K562 (cell line): ENCODE measurements at regions not wholly inside any gene's neighbourhood (a gene's known extent, or its start where the extent isn't known, plus 50 kb on each side); places are given as distances from the start of the nearest gene placed in this dataset.

Experiments
- ATAC-seq: fragments of 200-7000 bp; cut with Tn5 transposase; 3 replicates; pipeline ENCODE4 v1.9.1; 2020; ENCODE audit warnings: moderate library complexity
- BruUV-seq: library from RNA; stranded (reverse); fragments of 400-500 nt; replicated peaks from 2 replicates; lab custom pipeline; 2021; lab: Mats Ljungman, UMichigan
- CTCF ChIA-PET: fragments of 300-600 bp; formaldehyde crosslinking; extraction: SDS; loops from one replicate; lab custom pipeline; 2021; ENCODE audit warnings: low intra/inter-chr PET ratio; lab: Yijun Ruan, JAX
- POLR2A ChIA-PET: fragments of 300-600, 350-650 bp; sonication (Branson Sonifier 250); formaldehyde crosslinking; extraction: SDS; loops from one replicate; lab custom pipeline; 2021; ENCODE audit warnings: antibody characterized with exemption, inconsistent platforms; lab: Yijun Ruan, JAX
- DNase-seq, 4 experiments: peaks; one replicate each; pipeline versions ENCODE4 v3.0.0 to v3.0.0-alpha.2; 2011 to 2018; ENCODE audit warnings: low spot score in 3 of 4, mixed read lengths in 3 of 4; ENCODE audit errors: extremely low read depth in 1 of 4
- FAIRE-seq: peaks from 2 replicates; lab custom pipeline; 2011; peaks lifted over from hg19 to GRCh38; lab: Jason Lieb, UNC
- H2AFZ ChIP-seq: 2 replicates; pipeline ENCODE4 v1.6.0; 2011; ENCODE audit warnings: low read depth, low read length, control low read depth, inconsistent platforms
- H3K27ac ChIP-seq: fragments of 200-600 bp; 3 replicates; pipeline ENCODE4 v1.8.0; 2011; ENCODE audit warnings: low read depth, mild to moderate bottlenecking, control low read depth, inconsistent platforms, low read length, moderate library complexity, mixed read lengths; ENCODE audit errors: extremely low read depth
- H3K27me3 ChIP-seq, 2 experiments: fragments of 300-600 bp in 1 of 2; 2 replicates in 1 of 2; 3 replicates in 1 of 2; pipeline versions ENCODE4 v1.6.0 to v1.8.0; 2011; ENCODE audit warnings: inconsistent platforms in 2 of 2, low read length in 2 of 2, mild to moderate bottlenecking in 1 of 2, mixed read lengths in 1 of 2, moderate library complexity in 1 of 2; ENCODE audit not compliant: control insufficient read depth in 2 of 2, insufficient read depth in 2 of 2
- H3K36me3 ChIP-seq: fragments of 300-600 bp; 3 replicates; pipeline ENCODE4 v1.8.0; 2011; ENCODE audit warnings: mild to moderate bottlenecking, low read length, inconsistent platforms; ENCODE audit not compliant: control insufficient read depth, insufficient read depth
- H3K4me1 ChIP-seq, 2 experiments: fragments of 200-600 bp in 1 of 2; replicated peaks in 1 of 2; 2 replicates in 1 of 2; 3 replicates in 1 of 2; pipeline versions ENCODE4 v1.5.1 to v1.8.0; 2011; ENCODE audit warnings: inconsistent platforms in 2 of 2, low read length in 2 of 2, mild to moderate bottlenecking in 1 of 2, mixed read lengths in 1 of 2, moderate library complexity in 1 of 2; ENCODE audit not compliant: control insufficient read depth in 2 of 2, insufficient read depth in 2 of 2
- H3K4me2 ChIP-seq: 2 replicates; pipeline ENCODE4 v1.6.1; 2011; ENCODE audit warnings: low read length, control low read depth, inconsistent platforms, mixed read lengths; ENCODE audit not compliant: insufficient read depth
- H3K4me3 ChIP-seq: fragments of 200-600 bp; sonication (generic), shearing (Covaris generic); 2 replicates; pipeline ENCODE4 v1.5.1; 2016; ENCODE audit warnings: control low read depth, inconsistent platforms
- H3K79me2 ChIP-seq: fragments of 200-600 bp; 3 replicates; pipeline ENCODE4 v1.8.0; 2011; ENCODE audit warnings: low read length, inconsistent platforms; ENCODE audit not compliant: control insufficient read depth, insufficient read depth
- H3K9ac ChIP-seq, 2 experiments: 2 replicates each; pipeline versions ENCODE4 v1.6.0 to v1.6.1; 2011; ENCODE audit warnings: low read depth in 2 of 2, low read length in 2 of 2, control low read depth in 1 of 2, inconsistent platforms in 1 of 2, mild to moderate bottlenecking in 1 of 2, mixed read lengths in 1 of 2; ENCODE audit not compliant: insufficient read depth in 1 of 2
- H3K9me1 ChIP-seq: one replicate; pipeline ENCODE4 v1.6.0; 2011; ENCODE audit warnings: inconsistent platforms, mild to moderate bottlenecking, low read length, moderate library complexity; ENCODE audit not compliant: control insufficient read depth, insufficient read depth
- H3K9me3 ChIP-seq: replicated peaks from 2 replicates; pipeline ENCODE4 v1.5.1; 2011; ENCODE audit warnings: low read depth, low read length, inconsistent platforms; ENCODE audit not compliant: control insufficient read depth, insufficient read depth
- H4K20me1 ChIP-seq: replicated peaks from 2 replicates; pipeline ENCODE4 v1.6.1; 2011; ENCODE audit warnings: low read length, inconsistent platforms, mixed read lengths; ENCODE audit not compliant: control insufficient read depth, insufficient read depth
- BACH1 ChIP-seq: fragments of 200-800 bp; sonication (Bioruptor generic); IDR thresholded peaks from 2 replicates; pipeline ENCODE4 v1.6.1; 2016; ENCODE audit warnings: missing genetic modification characterization, missing compliant biosample characterization
- BCOR ChIP-seq: fragments of 450-650 bp; IDR thresholded peaks from 2 replicates; pipeline ENCODE4 v1.6.1; 2016
- BRCA1 ChIP-seq, 2 experiments: fragments of 450-650 bp in 1 of 2; sonication (generic) in 1 of 2; formaldehyde crosslinking in 1 of 2; IDR thresholded peaks; 2 replicates each; pipeline versions ENCODE4 v1.5.0 to v1.6.1; 2017 to 2020; ENCODE audit warnings: mild to moderate bottlenecking in 1 of 2, missing genetic modification reagents in 1 of 2
- DIDO1 ChIP-seq: fragments of 450-650 bp; IDR thresholded peaks from 2 replicates; pipeline ENCODE4 v1.6.1; 2016; ENCODE audit warnings: low read depth, missing biosample characterization, missing genetic modification characterization
- HMG20B ChIP-seq: fragments of 250-450 bp; sonication (Bioruptor Pico); IDR thresholded peaks from 2 replicates; pipeline ENCODE4 v1.5.0; 2021; ENCODE audit warnings: mild to moderate bottlenecking
- LARP7 ChIP-seq: fragments of 450-650 bp; IDR thresholded peaks from 2 replicates; pipeline ENCODE4 v1.6.1; 2016
- MCM3 ChIP-seq: fragments of 450-650 bp; IDR thresholded peaks from 2 replicates; pipeline ENCODE4 v1.6.1; 2016
- MEIS2 ChIP-seq: fragments of 450-650 bp; IDR thresholded peaks from 2 replicates; pipeline ENCODE4 v1.6.1; 2014; ENCODE audit warnings: mild to moderate bottlenecking; ENCODE audit not compliant: partially characterized antibody
- RBFOX2 ChIP-seq: fragments of 200-400 bp; formaldehyde crosslinking; IDR thresholded peaks from 2 replicates; pipeline ENCODE4 v1.6.1; 2017; ENCODE audit warnings: low read depth, mild to moderate bottlenecking, low read length, moderate library complexity
- SMAD4 ChIP-seq: fragments of 250-450 bp; sonication (Bioruptor Pico); conservative IDR thresholded peaks from 2 replicates; pipeline ENCODE4 v1.8.0; 2021; ENCODE audit warnings: inconsistent platforms, mild to moderate bottlenecking, moderate library complexity
- SMARCE1 ChIP-seq: fragments of 450-650 bp; IDR thresholded peaks from 2 replicates; pipeline ENCODE4 v1.7.1; 2016; ENCODE audit warnings: mild to moderate bottlenecking
- SRF ChIP-seq, 2 experiments: fragments of 250-450, 450-650 bp in 1 of 2; sonication (Bioruptor Pico) in 1 of 2; sonication (generic) in 1 of 2; formaldehyde crosslinking; IDR thresholded peaks; 2 replicates each; pipeline versions ENCODE4 v1.5.0 to v1.5.1; 2020 to 2022; ENCODE audit warnings: mild to moderate bottlenecking in 1 of 2, missing genetic modification reagents in 1 of 2
- ZEB2 ChIP-seq: fragments of 450-650 bp; IDR thresholded peaks from 2 replicates; pipeline ENCODE4 v1.6.1; 2016
- ZNF41 ChIP-seq: fragments of 250-450 bp; sonication (Bioruptor Pico); conservative IDR thresholded peaks from 2 replicates; pipeline ENCODE4 v1.4.0; 2020; ENCODE audit warnings: mild to moderate bottlenecking
- ZNF436 ChIP-seq: fragments of 250-450, 450-650 bp; sonication (Bioruptor Pico); formaldehyde crosslinking; IDR thresholded peaks from 2 replicates; pipeline ENCODE4 v1.7.0; 2020; ENCODE audit warnings: mild to moderate bottlenecking
- ZNF518B ChIP-seq: fragments of 250-450 bp; sonication (Bioruptor Pico); IDR thresholded peaks from 2 replicates; pipeline ENCODE4 v1.5.0; 2021; ENCODE audit warnings: mild to moderate bottlenecking, moderate library complexity
- ZNF644 ChIP-seq: fragments of 200-800 bp; sonication (Bioruptor generic); IDR thresholded peaks from 2 replicates; pipeline ENCODE4 v1.6.1; 2016; ENCODE audit warnings: low read depth, missing genetic modification characterization, missing compliant biosample characterization
- WGBS: fragments of 100-300 bp; shearing (Covaris generic); methylation state at CpG from one replicate; pipeline ENCODE4 v1.1.6; 2016; ENCODE audit warnings: low coverage, mixed read lengths; ENCODE audit not compliant: insufficient coverage; ENCODE audit errors: missing lambda C conversion rate; 5-methylcytosine and 5-hydroxymethylcytosine counted together
- in situ Hi-C: fragments of 300-500 bp; cut with MboI; formaldehyde crosslinking; loops from 4 replicates; pipeline ENCODE4 v1.15.0; 2018; ENCODE audit warnings: inconsistent platforms, mixed read lengths
- intact Hi-C: fragments of 100-400 bp; cut with micrococcal nuclease; formaldehyde crosslinking; loops from 2 replicates; pipeline ENCODE4 v1.14.2; 2022

- Histone ChIP-seq H2AFZ (no peak overlapping the region), H3K36me3 (no peaks in the 10 kb centered on the region), H3K27me3 (no peaks in the 10 kb centered on the region), H3K27ac (no peak overlapping the region), H4K20me1 (no peaks in the 10 kb centered on the region), H3K79me2 (no peaks in the 10 kb centered on the region), H3K4me2 (no peak overlapping the region), H3K4me3 (no peak overlapping the region), H3K9me3 (no peaks in the 10 kb centered on the region), H3K9ac (no peak overlapping the region), H3K9me1 (no peaks in the 10 kb centered on the region), H3K4me1 (no peaks in the 10 kb centered on the region)
- WGBS = 0% methylated on average over 1 of the region's 1 CpG
- CTCF ChIA-PET = no interaction called here
- ATAC-seq (no peak), FAIRE-seq (no peak), DNase-seq (no peak)
- POLR2A ChIA-PET = no interaction called here
- no TSS peak for BruUV-seq
- intact Hi-C loops = no loop called here
- no peak for TF ChIP-seq ZEB2
- no peak for TF ChIP-seq SMARCE1
- no peak for TF ChIP-seq BACH1
- TF ChIP-seq ZNF436 (CRISPR knock-in tag) = no peak
- no peak for TF ChIP-seq MEIS2
- TF ChIP-seq SMAD4 = no peak
- TF ChIP-seq BCOR = no peak
- no peak for TF ChIP-seq DIDO1 (tag)
- TF ChIP-seq HMG20B (CRISPR knock-in tag) = no peak
- no peak for TF ChIP-seq ZNF644
- TF ChIP-seq SRF (CRISPR knock-in tag; IDR thresholded peaks at IDR 0.05) = no peak
- no peak for TF ChIP-seq BRCA1 (IDR thresholded peaks at IDR 0.05)
- TF ChIP-seq BRCA1 (CRISPR knock-in tag; IDR thresholded peaks at IDR 0.05) = no peak
- TF ChIP-seq ZNF518B (CRISPR knock-in tag) = no peak
- no peak for TF ChIP-seq LARP7
- no peak for TF ChIP-seq RBFOX2
- no peak for TF ChIP-seq MCM3
- TF ChIP-seq ZNF41 (CRISPR knock-in tag) = no peak
- in situ Hi-C loops = no loop called here
Measured at GRCh38 chr6:56299916-56300315, 52.5 kb upstream of the COL21A1 start.
